HCEC 1CT (cell line): ENCODE measurements at regions not wholly inside any gene's neighbourhood (a gene's known extent, or its start where the extent isn't known, plus 50 kb on each side); places are given as distances from the start of the nearest gene placed in this dataset.

Experiments
- DNase-seq: peaks from one replicate; pipeline ENCODE4 v3.0.0-alpha.2; 2017

DNA sequence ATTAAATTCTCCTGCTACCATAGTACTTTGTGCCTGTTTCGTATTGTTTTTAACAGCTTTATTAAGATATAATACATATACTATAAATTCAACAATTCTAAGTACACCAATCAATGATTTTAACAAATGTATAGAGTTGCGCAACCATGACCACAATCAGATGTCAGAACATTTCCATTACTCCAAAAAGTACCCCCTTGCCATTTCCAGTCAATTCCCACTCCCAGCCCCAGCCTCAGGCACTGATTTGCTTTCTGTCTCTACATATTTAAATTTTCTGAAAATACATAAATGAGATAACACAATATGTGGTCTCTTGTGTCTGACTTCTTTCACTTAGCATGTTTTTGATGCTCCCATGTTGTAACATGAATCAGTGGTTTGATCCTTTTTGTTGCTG lies 193.9 kb downstream of the FIGN start:
- DNase-seq: no peak

DNA sequence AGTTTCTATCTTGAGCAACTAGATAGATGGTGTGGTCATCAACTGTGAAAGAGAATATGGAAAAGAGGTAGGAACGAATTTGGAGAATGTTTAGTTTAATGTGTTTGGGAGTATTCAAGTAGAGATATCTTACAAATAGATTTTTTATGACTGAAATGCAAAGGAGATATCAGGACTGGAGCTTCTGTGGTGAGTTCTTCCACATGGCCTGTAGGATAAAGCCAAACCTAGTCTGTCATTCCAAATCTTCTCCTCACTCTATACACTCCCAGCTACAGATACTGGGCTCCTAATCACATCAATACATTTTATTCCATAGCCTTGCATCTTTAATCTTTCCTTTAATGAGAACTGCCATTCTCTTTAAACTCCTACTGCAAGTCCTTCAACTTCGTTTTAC lies 194.3 kb downstream of the FIGN start:
- DNase-seq: no peak

DNA sequence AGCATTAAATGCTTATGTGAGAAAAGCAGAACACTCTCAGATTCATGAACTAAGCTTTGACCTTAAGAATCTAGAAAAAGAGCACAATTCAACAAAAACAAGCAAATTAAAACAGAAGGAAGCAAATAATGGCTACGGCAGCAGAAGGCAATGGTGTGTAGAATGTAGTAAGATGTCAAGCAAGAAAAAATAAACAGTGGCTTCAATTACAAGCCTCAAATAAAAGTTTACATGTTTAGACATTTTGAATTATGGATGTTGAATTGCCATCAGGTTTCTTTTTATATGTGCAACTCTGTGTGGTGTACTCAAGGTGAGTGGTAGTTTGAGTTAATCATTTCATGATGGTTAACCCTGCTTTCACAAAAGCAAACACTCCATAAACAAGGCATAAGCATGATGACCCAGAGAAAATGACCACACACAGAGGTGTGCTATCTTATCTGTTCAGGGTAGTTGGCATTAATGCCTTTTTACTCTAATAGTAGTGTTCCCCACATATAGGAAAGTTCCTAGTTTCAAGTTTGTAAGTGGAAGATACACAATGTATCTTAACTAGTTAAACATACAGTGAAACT lies 207.1 kb downstream of the FIGN start:
- DNase-seq: no peak

DNA sequence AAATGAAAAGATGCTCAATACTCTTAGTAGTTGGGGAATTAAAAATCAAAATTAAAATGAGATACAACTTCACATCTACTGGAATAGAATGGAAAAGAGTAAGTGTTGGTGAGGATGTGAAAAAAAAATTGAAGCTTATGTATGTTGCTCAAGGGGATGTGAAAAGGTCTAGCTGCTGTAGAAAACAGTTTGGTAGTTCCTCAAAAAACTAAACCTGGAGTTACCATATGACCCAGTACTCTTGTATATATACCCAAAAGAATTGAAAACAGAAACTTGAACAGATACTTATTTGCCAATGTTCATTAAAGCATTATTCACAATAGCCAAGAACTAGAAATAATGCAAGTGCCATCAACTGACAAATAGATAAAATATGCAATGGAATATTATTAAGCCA lies 208.4 kb downstream of the FIGN start:
- peak; percentile 24 for DNase-seq

DNA sequence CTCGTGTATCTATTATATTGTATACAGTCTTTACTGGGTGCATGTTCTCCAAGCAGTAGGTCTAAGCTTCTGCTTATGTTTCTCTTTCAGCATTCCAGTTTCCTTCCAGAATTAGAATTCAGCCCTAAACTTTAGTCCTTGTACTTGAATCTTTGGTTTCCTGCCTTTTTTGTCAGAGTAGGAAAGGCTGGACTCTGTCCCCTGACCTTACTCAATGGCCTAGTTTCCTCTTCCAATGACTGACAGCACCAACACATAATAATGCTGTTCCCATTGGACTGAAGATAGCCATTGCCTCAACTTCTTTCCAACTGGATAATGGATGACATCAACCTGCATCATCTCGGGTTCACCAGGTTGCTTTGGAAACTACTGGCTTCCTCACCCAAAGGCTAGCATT lies 217.0 kb downstream of the FIGN start:
- DNase-seq: no peak

DNA sequence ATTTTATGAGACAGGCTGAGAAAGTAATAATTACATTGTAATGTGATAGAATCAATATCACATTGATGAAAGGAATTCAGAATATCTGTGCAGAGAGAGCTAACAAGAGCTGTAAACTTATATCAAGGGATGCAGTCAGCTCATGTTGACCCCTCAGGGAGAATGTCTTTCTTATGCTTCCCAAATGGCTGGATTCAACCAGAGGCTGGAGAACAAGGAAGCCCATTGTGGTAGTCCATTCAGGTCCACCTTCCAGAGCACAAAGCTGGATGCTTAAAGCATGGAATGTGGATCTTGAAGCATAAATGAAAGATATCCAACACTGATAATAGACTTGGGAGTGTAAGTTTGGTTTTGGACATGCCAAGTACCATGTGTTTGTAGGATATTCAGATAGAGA lies 220.0 kb downstream of the FIGN start:
- DNase-seq: no peak

DNA sequence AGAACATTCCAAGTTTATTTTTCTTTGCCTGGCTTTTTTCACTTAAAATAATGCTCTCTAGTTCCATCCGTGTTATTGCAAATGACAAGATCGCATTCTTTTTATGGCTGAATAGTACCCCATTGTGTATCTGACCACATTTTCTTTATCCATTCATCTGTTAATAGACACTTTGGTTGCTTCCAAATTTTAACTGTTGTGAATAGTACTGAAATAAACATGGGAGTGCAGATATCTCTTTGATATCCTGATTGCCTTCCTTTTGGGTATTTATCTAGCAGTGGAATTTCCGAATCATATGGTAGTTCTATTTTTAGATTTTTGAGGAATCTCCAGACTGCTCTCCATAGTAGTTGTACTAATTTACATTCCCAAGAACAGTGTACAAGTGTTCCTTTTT lies 230.5 kb downstream of the FIGN start:
- DNase-seq: no peak

DNA sequence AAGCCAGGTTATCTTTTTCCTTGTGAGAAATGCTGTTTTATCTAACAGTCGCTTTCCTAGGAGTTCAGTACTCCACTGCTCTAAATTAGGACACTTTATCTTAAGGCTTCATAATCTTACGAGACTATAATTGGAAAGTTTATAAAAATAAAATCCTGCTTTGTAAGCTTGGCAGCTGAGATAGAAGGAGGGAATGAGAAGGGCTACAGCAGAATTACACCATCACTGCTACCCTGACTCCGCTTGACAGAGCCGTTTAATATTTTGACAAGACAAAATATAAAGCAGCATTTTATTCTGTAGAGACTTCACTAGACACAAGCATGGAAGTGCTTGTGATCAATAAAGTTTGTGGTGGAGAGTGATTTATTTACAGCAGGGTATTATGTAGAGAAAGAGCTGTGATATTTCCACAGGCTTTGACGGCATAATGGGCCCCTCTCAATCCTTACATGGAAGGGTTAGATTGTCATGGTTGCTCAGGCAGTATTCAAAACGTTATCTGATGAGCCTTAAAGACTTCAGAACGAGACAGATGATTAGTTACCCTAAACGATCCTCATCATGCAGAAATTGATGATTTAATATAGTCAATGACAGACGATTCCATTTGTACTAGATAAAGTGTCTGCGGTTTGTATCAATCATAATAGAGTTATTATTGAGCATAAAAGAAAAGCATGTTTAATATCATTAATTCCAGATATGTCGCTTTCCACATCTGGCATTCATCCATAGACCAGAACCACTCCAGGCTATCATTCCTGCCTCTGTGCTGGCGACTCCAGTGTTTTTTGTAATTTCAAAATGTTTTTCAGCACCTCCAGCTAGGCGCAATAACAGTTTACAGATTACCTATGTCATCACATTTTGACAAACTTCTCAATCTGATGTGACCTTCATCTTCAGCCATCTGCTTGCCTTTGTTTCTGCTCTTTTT lies 242.2 kb downstream of the FIGN start:
- DNase-seq: no peak

DNA sequence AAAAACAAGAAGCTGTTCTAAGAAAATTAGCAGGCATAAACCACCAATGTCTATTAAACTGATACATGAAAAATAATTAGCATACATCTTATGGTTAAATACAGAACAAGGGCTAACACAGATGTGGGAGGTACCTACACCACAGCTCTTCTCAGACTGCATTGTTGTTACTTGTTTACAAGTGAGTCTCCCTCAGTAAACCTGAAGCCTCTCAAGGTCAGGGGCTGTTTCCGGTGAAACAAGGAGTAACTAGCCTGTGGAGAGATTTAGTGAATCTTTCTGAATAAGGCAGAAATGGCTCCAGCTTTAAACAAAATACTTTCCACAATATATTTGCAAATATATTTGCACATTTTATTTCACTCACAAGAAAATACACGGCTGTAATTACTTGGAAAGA lies 244.0 kb downstream of the FIGN start:
- DNase-seq: no peak

DNA sequence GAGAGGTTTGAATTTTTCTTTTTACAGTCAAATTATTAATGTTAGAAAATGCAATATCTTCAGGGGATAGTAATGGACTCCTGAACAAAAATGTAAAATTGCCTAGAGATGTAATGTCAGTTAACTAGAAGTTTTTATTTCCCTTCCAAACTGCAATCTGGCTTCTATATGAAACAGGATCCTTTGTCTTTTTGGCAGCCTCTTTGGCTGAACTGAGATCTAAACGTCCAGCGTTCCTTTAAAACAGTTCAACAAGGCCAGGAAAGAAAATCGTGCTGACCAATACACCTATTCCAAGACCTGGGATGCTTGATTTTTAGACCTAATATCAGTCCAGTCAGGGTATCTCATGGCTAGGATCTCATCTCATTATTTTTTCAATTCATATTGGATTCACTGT lies 245.5 kb downstream of the FIGN start:
- DNase-seq: no peak

DNA sequence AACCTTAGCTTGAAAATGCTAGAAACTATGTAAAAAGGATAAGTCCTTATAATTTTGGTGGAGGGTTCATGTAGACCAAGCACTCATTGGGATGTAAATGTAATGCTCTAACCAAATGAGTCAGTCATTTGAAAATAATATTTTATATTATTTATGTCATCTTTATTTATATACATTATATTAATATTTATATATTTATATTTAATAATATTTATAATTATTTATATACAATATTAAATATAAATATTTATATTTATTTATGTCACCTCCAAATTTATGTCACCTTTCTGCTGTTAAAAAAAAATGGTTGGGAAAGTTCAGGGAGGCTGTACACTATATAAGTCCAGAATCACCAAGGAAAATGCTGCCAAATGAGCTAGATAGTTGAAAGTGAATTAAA lies 254.3 kb downstream of the FIGN start:
- no peak for DNase-seq

DNA sequence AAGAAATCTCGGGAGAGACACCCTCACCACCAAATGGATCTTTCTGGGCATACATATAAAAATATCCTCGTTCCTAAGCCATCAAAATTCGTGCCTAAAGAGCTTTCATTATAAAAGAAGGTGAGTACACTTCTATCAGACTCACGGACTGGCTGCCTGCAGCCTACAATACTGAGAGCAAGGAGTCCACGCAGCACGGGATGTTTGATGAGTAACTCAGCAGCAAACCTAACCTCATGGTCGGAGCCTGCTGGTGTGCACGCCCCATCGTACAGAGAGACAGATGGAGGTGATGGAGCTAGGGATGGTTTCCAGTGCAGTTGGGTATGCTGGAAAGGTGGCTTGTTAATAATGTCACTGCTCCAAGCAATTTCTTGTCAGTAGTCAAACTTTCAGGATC lies 256.2 kb downstream of the FIGN start:
- no peak for DNase-seq

DNA sequence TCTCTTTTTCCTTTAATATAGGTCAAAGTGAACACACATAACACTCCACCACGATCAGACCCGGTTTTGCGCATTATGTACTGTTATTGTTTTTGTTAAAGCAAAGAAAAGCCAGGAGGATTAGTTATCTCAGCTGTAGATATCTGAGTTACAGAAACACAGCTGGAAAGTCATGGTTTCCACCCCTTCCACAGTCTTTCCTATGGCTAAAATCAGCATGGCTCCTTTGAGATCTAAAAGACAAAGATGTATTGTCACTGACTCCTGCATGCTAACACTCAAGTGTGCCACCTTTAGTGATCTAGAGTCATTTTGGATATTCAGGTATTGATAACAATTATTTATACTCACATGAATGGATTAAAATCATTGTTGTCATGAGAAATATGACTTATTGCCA lies 260.0 kb downstream of the FIGN start:
- no peak for DNase-seq

DNA sequence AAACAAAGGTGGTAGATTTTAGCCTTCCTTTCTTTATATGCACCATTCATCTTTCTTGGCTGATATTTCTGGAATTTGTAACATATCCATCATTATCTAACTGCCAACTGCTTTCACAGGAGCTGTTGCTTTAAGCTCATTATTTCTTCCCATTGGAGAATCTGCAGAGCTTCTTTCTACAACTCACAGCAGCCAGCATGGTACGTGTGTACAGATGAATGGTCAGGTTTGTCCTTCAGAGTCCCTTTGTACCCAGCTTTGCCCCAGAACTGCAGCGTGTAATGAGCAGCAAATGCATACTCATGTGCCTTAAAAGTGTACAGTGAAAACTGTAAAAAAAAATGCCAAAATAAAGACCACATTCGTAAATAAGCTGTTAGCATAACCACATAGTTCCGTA lies 260.9 kb downstream of the FIGN start:
- DNase-seq: no peak

DNA sequence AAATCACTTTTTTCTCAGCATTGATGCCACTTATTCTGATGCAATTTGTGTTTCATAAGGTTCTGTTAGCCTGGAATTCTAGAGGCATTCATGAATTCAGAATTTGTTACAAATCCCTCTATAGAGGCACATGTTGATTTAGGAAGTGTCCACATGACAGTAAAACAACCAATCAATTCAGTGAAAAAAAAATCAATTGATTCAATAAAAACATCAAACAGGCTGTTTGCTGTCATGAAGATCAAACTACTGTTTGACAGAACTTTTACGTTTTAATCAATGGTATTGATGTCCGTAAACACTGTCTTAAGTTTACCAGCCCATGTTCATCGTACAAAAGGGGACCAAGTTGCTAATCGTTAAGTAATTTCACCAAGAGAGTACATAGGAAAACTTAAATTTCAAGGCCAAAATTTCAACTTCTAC lies 261.5 kb downstream of the FIGN start:
- DNase-seq: no peak

DNA sequence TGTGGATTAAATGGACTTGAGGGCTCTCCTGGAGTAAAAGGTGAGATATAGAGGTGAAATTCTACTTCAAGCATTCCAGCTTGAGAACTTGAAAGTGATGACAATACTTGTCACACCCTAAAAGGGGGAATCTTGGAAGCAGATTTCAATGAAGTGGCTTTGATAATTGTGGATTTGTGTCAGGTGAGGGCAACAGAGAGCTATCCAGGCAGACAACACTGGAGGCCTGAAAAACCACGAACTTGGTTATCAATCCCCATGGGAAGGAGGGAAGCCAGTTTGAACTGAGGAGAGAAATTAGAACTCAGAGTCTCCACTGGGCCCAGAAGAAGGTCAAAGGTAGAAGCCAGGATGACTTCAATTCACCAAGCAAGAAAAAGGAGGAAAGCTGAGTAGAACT lies 263.9 kb downstream of the FIGN start:
- DNase-seq: peak; percentile 13

DNA sequence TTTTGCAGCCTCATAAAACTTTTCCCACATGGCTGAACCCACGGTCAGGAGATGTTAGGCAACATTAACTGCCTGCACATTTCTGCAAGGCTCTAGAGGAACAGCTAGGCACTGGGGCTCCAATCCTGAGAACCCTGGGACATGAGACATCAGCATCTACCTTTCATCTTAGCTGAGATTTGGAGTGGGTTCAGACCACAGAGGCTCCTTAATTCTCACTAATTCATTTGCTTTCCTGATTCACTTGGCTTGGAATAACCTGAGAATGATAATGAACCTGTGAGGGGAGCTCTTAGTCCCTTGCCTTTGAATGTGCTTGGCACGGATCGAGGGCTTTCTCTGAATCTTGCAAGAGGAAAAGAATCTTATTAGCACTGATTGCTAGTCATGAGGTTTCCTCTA lies 266.2 kb downstream of the FIGN start:
- DNase-seq: no peak

DNA sequence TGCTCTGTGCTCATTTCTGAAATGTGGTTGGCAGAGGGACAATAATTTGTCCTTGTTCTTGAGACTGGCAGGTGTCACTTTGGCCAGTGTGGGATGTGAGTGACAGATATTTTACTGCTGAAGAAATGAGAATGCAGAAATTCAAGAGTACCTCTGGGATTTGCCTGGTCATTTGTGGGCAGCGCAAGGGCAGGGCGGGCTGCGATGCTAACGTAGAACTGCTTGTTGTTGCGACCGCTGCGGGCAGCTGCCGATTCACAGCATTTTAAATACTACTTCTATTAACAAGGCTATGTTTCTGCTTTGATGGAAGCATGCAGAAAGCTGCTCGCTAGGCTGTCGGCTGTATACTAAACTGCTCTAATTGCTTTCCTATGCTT lies 268.6 kb downstream of the FIGN start:
- DNase-seq: no peak

DNA sequence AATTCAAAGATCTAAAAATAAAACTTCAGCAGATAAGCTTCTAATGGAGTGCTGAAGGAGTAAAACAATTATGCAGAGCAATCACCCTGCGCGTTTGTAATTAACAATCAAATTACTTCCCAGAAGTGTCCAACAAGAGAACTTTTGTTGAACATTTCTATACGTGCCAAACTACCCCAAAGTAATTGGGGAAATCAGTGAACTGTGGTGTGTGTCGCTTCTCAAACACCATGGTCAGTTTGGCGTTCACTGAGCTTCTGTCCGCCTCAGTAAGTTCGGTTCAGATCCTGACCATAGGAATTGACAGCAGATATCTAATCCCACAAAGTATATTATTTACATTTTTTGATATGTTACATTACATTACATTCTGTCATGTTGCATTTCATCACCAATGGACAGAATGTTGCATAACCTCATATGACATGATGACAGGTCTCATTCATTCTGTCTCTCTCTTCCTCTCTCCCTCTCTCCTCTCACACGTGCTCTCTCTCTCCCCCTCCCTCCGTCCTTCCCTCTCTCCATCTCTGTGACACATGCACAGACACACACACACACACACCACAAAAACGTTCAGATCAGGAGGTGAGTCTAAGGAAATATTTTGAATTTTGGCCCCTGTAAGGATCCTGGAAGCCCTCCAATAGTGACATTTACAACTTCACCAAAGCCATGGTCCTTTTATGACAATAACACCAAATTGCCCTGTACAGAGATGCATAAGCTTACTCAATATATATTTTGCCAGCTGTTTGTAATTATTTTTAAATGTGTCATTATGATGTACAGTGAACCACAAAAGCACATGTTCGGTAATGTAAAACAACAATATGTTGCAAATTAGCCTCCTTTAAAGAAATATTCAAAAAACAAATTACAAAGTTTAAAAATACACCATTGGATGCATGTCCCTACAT lies 269.2 kb downstream of the FIGN start:
- peak; percentile 3 for DNase-seq

DNA sequence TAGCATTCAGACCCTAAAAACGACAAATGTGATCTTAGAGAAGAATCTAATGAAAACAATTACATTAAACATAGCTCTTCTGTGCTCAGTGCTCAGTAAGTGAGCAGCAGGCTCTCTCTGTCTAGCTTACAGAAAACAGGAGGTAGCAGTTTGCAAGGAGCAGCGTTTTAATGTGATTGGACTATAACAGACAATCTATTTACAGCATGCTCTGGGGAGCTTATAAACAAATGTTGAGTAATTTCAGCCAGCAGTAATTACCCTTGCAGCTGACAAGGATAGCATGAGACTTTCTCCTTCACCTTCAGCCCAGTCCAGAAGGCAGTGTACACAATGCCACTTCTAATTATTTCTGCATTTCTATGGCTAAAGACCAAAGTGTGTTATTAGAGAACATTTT lies 270.4 kb downstream of the FIGN start:
- DNase-seq: peak; percentile 19

DNA sequence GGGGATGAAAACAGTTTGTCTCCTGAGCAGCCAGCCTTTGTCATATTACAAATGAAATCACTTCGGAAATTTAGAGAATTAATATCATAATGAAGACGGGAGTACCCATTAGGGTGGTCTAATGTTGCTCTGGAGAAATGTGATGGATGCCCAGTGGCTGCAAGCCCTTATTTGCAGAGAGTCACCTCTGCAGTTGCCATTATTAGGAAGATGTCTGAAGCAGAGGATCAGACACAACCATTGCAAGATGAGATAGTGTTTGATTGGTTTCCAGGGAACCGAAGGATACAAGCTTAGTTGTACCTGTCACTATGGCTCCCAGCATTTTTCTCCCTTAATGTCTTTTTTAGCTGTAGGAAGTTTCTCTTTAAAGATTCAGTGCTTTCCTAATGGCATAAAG lies 272.4 kb downstream of the FIGN start:
- DNase-seq: no peak

DNA sequence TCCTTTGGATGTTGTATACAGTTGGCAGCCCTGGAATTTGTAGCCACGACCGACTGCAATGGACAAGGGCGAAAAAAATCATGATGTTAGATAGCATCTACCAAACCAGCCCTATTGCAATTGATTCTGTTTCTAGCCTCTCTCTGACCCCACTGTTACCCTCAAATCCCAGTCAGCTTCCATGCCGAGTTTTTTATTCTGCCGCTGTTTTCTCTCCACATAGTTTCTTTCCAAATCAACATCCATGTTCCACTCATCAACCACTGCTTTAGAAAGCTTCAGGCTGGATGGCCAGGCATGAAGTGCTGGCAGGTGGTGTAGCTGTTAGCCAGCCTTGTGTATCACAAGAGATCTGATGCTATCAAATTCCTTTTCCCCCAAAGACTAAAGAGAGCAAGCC lies 272.8 kb downstream of the FIGN start:
- no peak for DNase-seq

DNA sequence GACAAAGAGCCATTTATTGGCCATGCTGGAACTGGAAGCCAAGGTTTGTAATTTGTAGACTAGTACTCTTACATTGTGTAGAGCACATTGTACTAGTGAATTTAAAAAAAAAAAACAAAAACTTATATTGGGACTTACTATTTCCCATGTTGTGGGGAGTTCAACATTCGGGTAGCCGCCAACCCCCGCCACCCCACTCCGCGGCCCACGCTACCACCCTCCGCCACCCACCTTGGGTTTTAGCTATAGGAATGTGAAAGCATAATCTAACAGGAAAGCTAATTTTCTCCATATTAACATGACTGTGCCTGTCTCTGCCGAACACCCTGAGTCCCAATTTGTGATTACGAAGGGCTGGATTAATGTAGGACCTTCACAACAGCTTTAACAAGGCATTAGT lies 275.8 kb downstream of the FIGN start:
- DNase-seq: no peak
